Glutamatergic neuron (in vitro differentiated cells): ENCODE measurements at regions not wholly inside any gene's neighbourhood (a gene's known extent, or its start where the extent isn't known, plus 50 kb on each side); places are given as distances from the start of the nearest gene placed in this dataset.

ENCODE experiments used
- DNase-seq: peaks from one replicate; pipeline ENCODE4 v3.0.0; 2022
- H3K27ac Mint-ChIP-seq: one replicate; pipeline ENCODE4 v1.8.0; 2020; ENCODE audit warnings: mild to moderate bottlenecking, mixed read lengths, inconsistent platforms; ENCODE audit not compliant: unreplicated experiment
- H3K27me3 Mint-ChIP-seq: one replicate; pipeline ENCODE4 v1.8.0; 2020; ENCODE audit warnings: mild to moderate bottlenecking, moderate library complexity, mixed read lengths, inconsistent platforms; ENCODE audit not compliant: unreplicated experiment
- H3K36me3 Mint-ChIP-seq: one replicate; pipeline ENCODE4 v1.8.0; 2020; ENCODE audit warnings: mild to moderate bottlenecking, mixed read lengths, inconsistent platforms; ENCODE audit not compliant: unreplicated experiment
- H3K4me1 Mint-ChIP-seq: one replicate; pipeline ENCODE4 v1.8.0; 2020; ENCODE audit warnings: mild to moderate bottlenecking, low read depth, mixed read lengths, inconsistent platforms; ENCODE audit not compliant: unreplicated experiment
- H3K4me3 Mint-ChIP-seq: one replicate; pipeline ENCODE4 v1.8.0; 2020; ENCODE audit warnings: mild to moderate bottlenecking, mixed read lengths, inconsistent platforms; ENCODE audit not compliant: unreplicated experiment
- H3K9me3 Mint-ChIP-seq: one replicate; pipeline ENCODE4 v1.8.0; 2020; ENCODE audit warnings: mild to moderate bottlenecking, moderate library complexity, mixed read lengths, inconsistent platforms; ENCODE audit not compliant: unreplicated experiment
- TF ChIP-seq, protein P1 (sequence below): fragments of 200-600 bp; sonication (generic); IDR thresholded peaks from one replicate; pipeline ENCODE4 v1.5.0; 2021; ENCODE audit not compliant: partially characterized antibody, unreplicated experiment

GRCh38 chr14:56708704-56709103, 101.6 kb downstream of the OTX2 start:
- Mint-ChIP-seq H3K27ac (no peak overlapping the region), H3K4me1 (no peaks in the 10 kb centered on the region), H3K27me3 (no peaks in the 10 kb centered on the region), H3K9me3 (peaks cover 2% of the 10 kb centered on the region), H3K4me3 (no peak overlapping the region), H3K36me3 (no peaks in the 10 kb centered on the region)
- TF ChIP-seq, protein P1, sequence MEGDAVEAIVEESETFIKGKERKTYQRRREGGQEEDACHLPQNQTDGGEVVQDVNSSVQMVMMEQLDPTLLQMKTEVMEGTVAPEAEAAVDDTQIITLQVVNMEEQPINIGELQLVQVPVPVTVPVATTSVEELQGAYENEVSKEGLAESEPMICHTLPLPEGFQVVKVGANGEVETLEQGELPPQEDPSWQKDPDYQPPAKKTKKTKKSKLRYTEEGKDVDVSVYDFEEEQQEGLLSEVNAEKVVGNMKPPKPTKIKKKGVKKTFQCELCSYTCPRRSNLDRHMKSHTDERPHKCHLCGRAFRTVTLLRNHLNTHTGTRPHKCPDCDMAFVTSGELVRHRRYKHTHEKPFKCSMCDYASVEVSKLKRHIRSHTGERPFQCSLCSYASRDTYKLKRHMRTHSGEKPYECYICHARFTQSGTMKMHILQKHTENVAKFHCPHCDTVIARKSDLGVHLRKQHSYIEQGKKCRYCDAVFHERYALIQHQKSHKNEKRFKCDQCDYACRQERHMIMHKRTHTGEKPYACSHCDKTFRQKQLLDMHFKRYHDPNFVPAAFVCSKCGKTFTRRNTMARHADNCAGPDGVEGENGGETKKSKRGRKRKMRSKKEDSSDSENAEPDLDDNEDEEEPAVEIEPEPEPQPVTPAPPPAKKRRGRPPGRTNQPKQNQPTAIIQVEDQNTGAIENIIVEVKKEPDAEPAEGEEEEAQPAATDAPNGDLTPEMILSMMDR, result no peak
- no peak for DNase-seq

DNA sequence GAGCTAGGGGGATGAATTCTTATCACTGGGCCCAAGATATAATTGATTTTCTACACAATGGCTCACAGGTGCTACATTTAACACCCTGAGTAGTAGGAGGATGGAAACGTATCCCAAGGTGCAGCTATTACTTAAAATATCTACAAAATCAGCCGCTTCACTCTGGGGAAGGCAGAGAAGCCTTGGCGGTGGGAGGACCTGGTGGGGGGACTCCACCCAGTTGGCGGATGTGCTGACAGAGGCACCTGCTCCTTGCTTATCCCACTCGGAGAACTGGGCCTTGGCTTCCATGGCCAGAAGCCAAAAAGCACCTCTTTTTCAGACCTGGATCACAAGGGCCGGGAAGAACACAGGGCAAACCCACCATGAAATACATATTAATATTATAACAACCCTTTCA, 106.3 kb downstream of the OTX2 start:
- Mint-ChIP-seq H3K4me3 (no peak overlapping the region), H3K9me3 (peaks cover 6% of the 10 kb centered on the region), H3K27ac (no peak overlapping the region), H3K27me3 (peaks cover 1% of the 10 kb centered on the region), H3K4me1 (peaks cover 6% of the 10 kb centered on the region), H3K36me3 (no peaks in the 10 kb centered on the region)
- no peak for DNase-seq
- TF ChIP-seq, protein P1, result no peak

GRCh38 chr14:56702515-56702914, 107.8 kb downstream of the OTX2 start:
- H3K27me3 Mint-ChIP-seq, result peaks cover 1% of the 10 kb centered on the region
- no peak overlapping the region for H3K4me3 Mint-ChIP-seq
- H3K27ac Mint-ChIP-seq, result no peak overlapping the region
- H3K9me3 Mint-ChIP-seq, result peaks cover 4% of the 10 kb centered on the region
- DNase-seq, result no peak
- H3K4me1 Mint-ChIP-seq, result peaks cover 6% of the 10 kb centered on the region
- TF ChIP-seq, protein P1, result no peak
- H3K36me3 Mint-ChIP-seq, result no peaks in the 10 kb centered on the region
